ENCODE measurements at regions not wholly inside any gene's neighbourhood (a gene's known extent, or its start where the extent isn't known, plus 50 kb on each side); places are given as distances from the start of the nearest gene placed in this dataset.

- no peak for DNase-seq (ENCODE audit: low read depth in 1 of 2, low spot score in 1 of 2)
- Histone ChIP-seq H3K27me3 (ENCODE audit: insufficient read depth, poor library complexity, severe bottlenecking) (peaks cover 7% of the 10 kb centered on the region), H3K27ac (replicated peaks) (no peak overlapping the region), H3K4me3 (replicated peaks; ENCODE audit: insufficient read depth, low read length) (no peak overlapping the region)
- TF ChIP-seq GABPA (IDR thresholded peaks at IDR 0.05; ENCODE audit: low read depth) (no peak), SPI1 (IDR thresholded peaks at IDR 0.05; ENCODE audit: borderline replicate concordance, low read depth) (no peak), REST (IDR thresholded peaks at IDR 0.05; ENCODE audit: insufficient replicate concordance, low read depth) (no peak)
- TF ChIP-seq, protein P1, sequence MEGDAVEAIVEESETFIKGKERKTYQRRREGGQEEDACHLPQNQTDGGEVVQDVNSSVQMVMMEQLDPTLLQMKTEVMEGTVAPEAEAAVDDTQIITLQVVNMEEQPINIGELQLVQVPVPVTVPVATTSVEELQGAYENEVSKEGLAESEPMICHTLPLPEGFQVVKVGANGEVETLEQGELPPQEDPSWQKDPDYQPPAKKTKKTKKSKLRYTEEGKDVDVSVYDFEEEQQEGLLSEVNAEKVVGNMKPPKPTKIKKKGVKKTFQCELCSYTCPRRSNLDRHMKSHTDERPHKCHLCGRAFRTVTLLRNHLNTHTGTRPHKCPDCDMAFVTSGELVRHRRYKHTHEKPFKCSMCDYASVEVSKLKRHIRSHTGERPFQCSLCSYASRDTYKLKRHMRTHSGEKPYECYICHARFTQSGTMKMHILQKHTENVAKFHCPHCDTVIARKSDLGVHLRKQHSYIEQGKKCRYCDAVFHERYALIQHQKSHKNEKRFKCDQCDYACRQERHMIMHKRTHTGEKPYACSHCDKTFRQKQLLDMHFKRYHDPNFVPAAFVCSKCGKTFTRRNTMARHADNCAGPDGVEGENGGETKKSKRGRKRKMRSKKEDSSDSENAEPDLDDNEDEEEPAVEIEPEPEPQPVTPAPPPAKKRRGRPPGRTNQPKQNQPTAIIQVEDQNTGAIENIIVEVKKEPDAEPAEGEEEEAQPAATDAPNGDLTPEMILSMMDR (IDR thresholded peaks at IDR 0.05; ENCODE audit: insufficient read depth, low read length): no peak
Measured at GRCh38 chr21:43333298-43334062, 93.5 kb downstream of the SIK1 start.

GRCh38 chr21:43332861-43333297 lies 94.1 kb downstream of the SIK1 start:
- H3K27me3 ChIP-seq (ENCODE audit: insufficient read depth, poor library complexity, severe bottlenecking): peaks cover 7% of the 10 kb centered on the region
- DNase-seq (ENCODE audit: low read depth in 1 of 2, low spot score in 1 of 2): no peak
- no peak overlapping the region for H3K4me3 ChIP-seq (replicated peaks; ENCODE audit: insufficient read depth, low read length)
- no peak overlapping the region for H3K27ac ChIP-seq (replicated peaks)
- TF ChIP-seq SPI1 (IDR thresholded peaks at IDR 0.05; ENCODE audit: borderline replicate concordance, low read depth) (no peak), REST (IDR thresholded peaks at IDR 0.05; ENCODE audit: insufficient replicate concordance, low read depth) (no peak), GABPA (IDR thresholded peaks at IDR 0.05; ENCODE audit: low read depth) (no peak)

DNA sequence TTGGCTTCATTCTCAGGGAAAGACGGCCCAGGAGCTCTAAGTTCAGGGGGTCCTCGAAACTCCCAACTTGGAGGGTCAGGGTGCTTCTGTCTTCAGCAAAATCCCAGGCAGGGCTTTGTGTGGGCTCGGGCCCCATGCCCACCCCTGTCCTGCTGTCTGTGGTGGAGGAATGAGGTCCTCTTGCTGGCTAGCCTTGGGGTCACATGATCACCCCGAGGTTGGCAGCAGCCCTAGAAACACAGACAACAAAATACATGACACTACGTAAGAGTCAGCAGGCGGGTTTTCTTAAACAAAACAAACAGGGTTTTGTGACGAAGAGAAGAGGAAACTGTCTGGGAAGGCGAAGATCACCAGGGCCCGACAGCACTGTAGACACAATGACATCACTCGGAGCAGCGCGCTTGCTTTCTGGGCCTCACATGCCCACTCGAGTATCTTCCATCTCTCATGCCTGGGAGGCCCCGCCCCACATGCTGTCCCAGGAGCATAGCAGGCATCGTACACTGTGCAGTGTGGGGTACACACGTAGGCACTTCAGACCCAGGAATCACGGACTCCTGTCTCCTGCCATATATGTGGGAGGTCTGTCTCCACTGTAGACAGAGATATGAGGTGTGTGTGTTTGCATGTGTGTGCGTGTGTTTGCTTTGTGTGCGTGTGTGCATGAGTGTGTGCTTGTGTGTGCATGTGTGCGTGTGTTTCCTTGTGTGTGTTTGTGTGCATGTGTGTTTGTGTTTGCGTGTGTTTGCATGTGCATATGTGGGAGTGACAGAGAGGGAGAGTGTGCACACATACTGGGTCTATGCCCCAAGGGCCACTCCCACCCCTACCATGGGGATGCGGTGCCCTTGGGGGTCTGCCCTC lies 94.7 kb downstream of the SIK1 start:
- TF ChIP-seq GABPA (IDR thresholded peaks at IDR 0.05; ENCODE audit: low read depth): no peak
- TF ChIP-seq, protein P1 (IDR thresholded peaks at IDR 0.05; ENCODE audit: insufficient read depth, low read length): no peak
- no peak for TF ChIP-seq SPI1 (IDR thresholded peaks at IDR 0.05; ENCODE audit: borderline replicate concordance, low read depth)
- no peak for TF ChIP-seq POLR2AphosphoS5 (IDR thresholded peaks at IDR 0.05; ENCODE audit: low read depth)
- no peak for TF ChIP-seq REST (IDR thresholded peaks at IDR 0.05; ENCODE audit: insufficient replicate concordance, low read depth)
- no peak for DNase-seq (ENCODE audit: low read depth in 1 of 2, low spot score in 1 of 2)

More for the DNA sequence above, 94.7 kb downstream of the SIK1 start:
- no peak overlapping the region for H3K4me3 ChIP-seq (replicated peaks; ENCODE audit: insufficient read depth, low read length)
- H3K27ac ChIP-seq (replicated peaks): no peak overlapping the region
- peaks cover 7% of the 10 kb centered on the region for H3K27me3 ChIP-seq (ENCODE audit: insufficient read depth, poor library complexity, severe bottlenecking)
